LoVo (cell line): ENCODE measurements at regions not wholly inside any gene's neighbourhood (a gene's known extent, or its start where the extent isn't known, plus 50 kb on each side); places are given as distances from the start of the nearest gene placed in this dataset.
"Not testable (repeated sequence)": the region's sequence is repeated elsewhere in the genome, so short reads cannot be mapped to it uniquely, and the experiment has no call there.

Source experiments
- DNase-seq: peaks from one replicate; pipeline ENCODE4 v3.0.0-alpha.2; 2016; ENCODE audit warnings: low spot score

DNA sequence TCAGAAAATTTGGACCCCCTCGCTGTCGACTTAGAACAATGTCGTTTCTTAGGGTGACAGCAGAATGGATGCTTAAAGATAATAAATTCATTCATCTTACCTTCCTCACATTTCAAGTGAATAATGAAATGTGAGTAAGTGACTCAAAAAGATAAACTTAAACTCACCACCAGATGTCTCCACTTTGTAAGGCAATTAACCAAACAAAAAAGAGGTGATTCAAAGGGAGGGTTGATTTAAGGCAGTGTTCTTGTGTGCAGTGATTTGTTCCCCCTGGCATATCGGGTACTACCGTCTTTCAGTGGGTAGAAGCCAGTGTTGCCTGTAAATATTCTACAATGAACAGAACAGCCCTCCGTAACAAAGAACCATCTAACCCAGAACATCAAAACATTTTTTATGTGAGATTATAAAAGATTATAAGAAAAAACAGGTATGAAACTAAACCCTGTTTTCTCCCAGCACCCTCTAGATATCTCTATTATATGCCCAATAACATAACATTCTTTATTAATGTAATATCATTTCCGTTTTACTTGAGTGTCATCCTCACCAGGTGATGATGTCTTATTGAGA lies 589.7 kb downstream of the CBLN4 start:
- peak; percentile 34 for DNase-seq

DNA sequence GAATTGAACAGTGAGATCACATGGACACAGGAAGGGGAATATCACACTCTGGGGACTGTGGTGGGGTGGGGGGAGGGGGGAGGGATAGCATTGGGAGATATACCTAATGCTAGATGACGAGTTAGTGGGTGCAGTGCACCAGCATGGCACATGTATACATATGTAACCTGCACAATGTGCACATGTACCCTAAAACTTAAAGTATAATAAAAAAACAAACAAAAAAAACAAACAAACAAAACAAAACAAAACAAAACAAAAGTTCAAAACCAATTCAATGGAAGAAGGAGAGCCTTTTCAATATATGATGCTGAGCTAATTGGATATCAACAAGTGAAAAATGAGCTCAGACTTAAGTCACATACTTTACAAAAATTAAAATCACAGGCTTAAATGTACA lies 592.8 kb downstream of the CBLN4 start:
- DNase-seq, result not testable (repeated sequence)

DNA sequence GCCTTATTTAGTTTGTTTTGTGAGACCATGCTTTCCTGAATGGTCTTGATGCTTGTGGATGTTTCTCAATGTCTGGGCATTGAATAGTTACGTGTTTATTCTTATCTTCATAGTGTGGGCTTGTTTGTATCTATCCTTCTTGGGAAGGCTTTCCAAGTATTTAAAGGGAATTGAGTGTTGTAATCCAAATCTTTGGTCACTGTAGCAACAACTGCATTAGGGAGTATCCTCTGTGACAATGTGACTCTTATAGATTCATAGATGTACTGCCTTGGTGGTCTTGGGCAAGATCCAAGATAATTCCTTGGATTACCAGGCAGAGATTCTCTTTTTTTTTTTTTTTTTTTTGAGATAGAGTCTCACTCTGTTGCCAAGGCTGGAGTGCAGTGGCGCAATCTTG lies 598.4 kb downstream of the CBLN4 start:
- DNase-seq, result no peak

DNA sequence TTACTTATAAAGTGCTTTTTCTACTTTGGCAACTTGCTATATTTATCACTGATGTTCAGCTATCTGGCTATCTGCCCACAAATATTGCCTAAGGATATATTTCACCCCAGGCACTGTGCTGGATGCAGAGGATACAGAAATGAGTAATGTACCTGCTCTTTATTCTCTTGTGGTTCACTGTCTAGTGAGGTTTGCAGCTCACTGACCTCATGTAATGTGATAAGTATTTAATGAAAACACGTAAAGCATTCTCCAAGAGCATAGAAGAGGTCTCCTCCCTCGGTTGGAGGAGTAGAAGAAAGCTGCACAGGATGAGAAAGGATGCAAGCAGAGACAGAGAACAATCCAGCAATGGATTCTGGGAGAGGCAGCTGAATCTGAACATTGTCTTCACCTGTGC lies 610.7 kb downstream of the CBLN4 start:
- no peak for DNase-seq

DNA sequence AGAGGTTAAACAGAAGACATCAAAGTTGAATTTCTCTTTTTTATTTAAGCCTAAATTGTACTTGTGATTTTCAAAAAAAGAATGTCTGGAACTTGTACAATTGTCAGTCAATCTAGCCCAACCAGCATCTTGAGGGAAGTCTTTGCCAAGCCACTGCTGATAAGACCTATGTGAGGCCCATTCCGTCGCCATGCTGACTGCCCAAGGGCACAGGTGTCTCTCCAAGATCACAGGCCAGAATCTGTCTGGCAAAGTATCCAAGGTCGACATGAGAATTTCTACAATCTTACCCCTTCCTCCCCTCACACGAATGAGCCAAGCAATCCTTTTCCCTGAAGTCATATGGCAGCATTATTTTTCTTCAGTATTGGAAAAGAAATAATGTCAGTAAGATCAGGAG lies 614.5 kb downstream of the CBLN4 start:
- no peak for DNase-seq

DNA sequence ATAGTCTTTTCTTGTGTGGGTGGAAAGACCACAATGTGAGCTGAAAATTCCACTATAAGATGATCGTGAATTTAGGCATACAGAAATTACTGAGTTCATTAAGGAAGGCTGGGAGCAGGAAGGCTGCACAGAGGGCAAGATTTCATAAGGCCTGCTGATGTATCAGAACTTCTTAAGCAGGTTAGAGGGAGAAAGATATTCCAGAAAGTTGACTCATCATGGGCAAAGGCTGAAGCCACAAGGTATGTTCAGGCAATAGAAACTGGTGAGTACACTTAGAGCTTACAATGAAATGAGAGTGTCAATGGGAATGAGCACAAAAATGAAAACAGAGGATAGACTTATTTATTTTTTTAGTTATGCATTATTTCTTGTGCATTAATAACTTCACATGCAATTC lies 618.6 kb downstream of the CBLN4 start:
- DNase-seq, result no peak

DNA sequence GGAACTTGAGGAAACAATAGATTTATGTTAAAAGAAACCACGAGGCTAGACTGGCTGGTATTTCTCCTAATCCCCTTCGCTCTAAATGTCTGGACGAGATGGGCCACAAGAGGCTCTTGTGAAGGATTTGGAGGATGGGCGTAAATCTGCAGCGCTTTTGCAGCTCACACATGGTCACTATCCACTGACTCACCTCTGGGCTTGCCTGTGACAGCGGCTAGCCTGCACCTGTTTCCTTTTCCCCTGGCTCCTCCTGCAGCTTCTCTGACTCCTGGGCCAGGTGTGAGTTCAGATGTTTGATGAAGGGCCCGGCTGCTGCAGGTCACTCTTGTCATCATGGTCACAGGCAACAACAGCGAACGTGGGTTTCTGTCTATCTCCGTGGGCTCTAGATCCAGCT lies 629.4 kb downstream of the CBLN4 start:
- DNase-seq, result no peak

DNA sequence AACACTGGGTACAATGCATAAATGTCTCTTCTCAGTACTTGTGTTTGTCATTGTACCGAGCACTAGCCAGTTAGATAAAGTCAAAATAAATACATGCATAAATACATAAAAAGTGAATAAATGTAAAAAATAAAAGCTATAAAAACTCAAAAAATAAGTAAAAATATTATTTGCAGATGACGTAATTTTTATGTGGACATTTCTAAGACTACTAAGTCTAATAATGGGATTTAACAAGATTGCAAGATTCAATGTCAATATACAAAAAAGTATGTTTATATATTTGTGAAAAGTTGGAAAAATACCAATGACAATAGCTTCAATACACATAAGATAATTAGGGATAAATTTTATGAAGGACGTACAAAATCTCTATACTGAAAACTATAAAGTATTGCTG lies 639.6 kb downstream of the CBLN4 start:
- DNase-seq, result no peak

DNA sequence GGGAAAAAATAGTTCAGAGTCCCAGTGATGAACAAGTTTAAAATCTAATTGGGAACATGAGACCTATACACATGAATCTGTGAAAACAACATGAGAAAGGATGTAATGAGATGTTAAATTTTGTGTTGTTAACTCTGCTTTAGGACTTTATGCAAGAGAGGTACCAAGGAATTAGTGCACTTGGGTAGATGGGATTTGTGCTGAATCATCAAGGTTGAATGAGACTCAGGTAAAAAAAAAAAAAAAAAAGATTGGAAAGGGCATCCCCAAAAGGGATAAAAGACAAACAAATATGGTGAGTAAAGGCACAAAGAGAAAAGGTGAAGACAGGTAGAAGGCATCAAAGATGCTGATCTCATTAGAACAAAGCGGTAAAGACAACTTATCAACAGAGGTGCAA lies 644.4 kb downstream of the CBLN4 start:
- no peak for DNase-seq

DNA sequence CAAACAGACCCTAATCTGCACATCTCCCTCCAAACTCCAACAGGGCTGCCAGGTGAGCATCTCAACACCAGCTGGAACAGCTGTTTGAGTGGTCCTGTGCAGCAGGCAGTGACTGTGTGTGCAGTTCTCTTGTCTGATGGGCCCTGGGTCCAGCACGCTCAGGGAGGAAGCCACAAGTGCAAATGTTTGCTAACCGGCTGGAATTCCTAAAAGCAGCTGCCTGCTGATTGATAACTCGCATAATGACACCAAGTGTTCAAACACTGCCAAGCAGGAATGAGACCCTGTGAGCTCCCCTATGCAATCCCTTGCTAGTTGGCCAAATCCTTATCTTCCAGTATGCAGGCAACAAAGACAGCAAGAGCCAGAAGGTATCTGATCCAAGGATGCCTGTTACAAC lies 650.6 kb downstream of the CBLN4 start:
- no peak for DNase-seq

DNA sequence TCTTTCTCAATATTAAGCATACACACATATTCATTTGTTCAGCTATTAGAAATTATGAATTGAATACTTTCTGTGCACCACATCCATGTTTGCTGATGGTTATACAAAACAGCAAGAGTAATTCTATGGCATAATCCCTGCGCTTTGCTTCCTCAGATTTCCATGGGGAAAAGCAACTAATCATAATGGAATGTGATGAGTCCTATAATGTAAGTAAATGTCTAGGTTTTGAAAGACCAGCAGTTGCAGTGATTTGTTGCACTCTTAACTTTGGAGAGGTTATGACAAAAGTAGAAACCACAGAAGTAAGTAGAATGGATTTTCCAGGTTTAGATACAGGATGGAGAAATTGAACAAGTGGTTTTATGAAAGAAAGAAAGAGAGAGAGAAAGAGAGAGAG lies 652.1 kb downstream of the CBLN4 start:
- no peak for DNase-seq

DNA sequence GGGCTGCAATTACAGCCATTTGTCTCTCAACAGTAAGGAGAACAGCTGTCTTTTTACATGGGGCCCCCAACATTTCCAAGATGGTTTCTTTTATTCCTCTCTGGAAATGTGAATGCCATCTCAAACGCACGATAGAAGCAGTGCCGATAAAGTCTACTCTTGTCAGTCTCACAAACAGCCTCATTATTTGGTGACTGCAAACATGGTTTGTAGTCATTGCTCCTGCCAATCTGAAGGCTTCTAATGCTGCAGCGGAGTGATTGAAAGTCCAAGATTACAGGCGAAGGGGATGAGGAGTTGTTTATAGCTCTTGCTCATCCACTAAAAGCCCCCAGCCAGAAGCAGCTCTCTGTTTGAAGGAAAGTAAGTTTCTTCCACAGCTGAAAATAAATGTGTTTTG lies 657.1 kb downstream of the CBLN4 start:
- DNase-seq, result no peak

DNA sequence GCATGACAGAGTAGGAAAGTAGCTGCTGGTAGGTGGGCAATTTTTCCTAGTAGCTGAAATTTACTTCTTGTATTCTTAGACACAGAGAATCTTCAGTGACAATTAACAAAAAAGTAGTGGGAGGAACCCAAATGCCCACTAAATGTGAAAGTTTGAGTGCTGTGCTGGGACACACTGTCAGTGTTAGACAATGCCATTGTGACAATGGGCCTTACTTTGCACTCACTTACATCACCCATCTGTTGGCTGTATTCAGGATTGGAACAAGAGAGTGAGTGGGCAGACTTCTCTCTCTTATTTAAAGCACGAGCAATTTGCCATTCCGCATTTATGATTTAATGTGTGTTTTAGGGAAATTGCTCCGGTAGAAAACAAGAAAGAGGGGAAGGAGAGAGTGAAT lies 662.5 kb downstream of the CBLN4 start:
- DNase-seq, result no peak

DNA sequence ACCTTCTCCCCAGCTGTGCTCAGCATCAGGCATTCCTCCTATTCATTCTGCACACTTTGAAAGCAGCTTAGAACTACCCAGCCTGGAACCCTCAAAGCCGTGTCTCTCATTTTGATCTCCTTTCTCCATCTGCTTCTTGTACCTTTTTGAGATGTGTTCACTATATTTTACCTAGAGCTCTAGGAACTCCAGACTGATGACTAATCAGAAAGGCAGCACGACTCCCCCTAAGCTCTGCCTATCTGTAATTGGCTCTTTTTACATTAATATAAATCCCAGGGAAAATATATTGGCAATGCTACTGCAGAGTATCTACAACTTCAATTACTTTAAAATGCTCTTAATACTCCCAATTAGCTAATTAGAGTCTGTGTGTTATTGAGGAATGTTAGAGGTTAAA lies 671.5 kb downstream of the CBLN4 start:
- no peak for DNase-seq

DNA sequence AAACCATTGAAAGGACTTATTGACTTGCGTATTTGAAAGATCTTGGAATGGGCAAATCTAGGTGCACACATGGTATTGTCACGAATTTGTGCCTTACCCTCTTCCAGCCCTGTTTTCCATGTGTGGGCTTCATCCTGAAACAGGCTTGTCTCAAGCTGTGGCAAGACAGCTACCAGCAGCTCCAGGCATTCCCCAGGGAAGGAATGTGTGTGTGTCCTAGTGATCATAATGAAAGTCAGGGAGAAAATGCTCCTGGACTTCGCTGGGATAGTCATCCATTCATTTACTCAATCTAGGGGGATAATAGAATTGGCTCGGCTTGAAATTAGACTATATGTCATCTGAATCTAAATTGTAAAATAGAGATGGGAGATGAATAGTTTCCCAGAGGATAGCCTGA lies 676.2 kb downstream of the CBLN4 start:
- DNase-seq, result no peak

DNA sequence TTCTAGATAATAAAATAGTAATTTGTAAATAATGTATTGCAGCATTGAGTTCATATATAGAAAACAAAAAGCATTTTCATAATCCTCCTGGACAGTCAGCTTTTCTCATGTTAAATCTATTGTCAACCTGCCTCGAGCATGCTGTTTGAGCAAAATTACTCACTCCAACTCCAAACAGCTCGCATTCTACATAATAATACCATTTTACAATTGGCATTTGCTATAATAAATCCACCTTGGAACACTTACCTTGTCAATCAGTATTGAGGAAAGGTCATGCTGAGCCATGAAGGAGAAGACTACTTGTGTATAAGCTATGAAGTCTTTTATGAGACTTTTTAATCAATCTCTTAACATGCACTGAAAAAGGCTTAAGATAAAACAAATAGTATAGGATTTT lies 682.6 kb downstream of the CBLN4 start:
- DNase-seq, result no peak

DNA sequence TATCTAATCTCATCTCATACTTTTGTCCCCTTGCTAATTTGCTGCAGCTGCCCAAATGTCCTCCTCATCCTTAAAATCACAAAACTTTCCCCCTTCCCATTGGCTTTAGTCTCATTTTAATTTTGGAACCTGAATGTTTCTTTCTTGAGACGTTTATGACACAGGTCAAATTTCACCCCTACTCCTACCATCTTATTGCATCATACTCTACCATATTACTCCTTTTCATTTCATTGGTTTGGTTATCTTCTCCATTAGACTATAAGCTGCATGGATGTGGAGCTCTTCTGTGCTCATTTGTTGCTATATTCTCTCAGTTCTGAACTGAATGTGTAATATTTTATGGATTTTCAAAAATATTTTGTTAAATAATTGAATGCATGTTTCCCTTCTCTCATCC lies 688.6 kb downstream of the CBLN4 start:
- DNase-seq, result no peak

DNA sequence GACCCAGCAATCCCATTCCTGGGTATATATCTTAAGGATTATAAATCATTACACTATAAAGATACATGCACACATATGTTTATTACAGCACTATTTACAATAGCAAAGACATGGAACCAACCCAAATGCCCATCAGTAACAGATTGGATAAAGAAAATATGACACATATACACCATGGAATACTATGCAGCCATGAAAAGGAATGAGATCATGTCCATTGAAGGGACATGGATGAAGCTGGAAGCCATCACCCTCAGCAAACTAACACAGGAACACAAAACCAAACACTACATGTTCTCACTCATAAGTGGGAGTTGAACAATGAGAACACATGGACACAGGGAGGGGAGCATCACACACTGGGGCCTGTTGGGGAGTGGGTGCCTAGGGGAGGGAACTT lies 694.5 kb downstream of the CBLN4 start:
- DNase-seq, result not testable (repeated sequence)

DNA sequence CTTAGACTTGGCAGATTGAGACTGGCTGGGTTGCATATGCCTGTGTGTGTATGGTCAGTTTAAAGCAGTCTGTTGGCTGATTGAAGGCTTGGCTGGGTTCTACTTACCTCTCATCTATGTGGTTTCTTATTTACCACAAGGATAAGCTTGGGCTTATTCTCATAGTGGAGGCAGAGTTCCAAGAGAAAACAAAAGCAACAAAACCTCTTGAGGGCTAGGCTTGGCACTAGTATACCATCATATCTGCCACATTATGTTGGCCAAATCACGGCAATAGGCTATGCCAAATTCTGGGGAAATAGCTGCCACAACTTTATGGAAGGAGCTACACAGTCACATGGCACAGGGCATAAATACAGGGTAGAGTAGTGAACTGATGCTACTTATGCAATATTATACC lies 714.1 kb downstream of the CBLN4 start:
- no peak for DNase-seq

DNA sequence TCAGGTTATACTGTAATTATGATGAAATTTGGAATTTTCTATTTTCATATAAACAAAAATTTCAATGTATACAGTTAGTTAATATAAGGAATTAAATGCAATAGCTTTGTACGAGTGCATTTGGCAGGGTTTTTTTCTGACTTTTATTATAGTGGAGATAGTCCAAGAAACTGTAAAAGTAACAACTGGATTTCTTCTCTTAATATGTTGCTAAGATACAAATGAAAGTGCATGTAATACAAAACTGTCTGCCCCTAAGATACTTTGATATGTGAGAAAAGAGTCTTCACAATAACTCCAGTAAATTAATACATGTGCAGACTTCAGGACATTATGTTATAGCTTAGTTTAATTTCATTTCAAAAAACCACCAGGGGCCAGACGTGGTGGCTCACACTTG lies 721.4 kb downstream of the CBLN4 start:
- DNase-seq, result no peak

DNA sequence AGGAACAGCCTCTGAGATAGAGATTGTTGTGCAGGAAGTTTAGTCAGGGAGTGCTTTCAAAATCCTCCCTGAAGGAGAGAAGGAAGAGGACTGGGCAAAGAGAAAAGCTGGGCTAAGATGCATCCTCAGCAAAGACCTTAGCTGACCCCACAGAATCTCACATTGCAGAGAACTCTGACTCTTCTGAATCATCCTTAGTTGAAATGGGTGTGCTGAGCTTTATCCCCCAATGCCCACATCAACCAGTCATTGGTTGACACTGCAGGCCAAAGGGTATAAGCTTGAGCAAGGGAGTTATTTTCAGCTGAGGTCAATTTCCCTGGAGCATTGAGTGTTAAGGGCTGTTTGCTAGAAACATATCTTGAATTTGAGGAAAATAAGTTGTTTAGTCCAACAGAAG lies 732.2 kb downstream of the CBLN4 start:
- DNase-seq, result no peak

DNA sequence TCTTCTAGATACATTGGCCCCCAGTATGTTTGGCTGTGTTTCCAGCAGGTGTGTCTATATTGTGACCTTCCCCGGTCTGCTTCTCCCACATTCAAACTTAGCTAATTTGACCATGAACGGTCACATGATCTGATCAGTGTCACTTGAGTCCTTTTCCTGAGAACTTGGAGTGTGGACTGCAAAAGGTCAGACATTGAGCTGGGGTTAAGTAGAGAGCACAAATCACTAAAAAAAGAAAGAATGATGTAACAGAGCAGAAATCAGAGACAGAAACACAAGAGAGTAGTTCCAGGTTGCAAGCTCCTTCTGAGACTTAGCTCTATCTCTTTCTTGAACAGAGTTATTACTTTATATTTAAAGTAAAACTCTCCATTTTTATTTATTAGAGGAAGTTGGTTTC lies 733.9 kb downstream of the CBLN4 start:
- DNase-seq, result no peak

DNA sequence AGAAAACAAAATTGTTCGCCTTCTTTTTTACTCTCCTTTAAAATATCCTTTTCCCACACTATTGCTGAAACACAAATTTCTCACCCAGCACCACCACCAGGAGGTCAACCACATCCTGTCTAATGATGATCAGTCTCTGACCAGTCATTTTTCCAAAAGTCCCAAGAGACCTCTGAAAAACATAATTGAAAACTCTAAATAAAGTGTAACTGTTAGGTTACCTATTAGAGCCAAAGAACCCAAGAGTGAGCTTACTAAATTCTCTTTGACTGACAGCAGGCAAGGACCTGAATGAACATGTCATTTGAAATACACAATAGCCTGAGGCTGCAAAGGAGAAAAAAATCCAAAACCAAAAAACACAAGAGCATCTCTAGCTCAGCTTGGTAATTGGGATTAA lies 735.4 kb downstream of the CBLN4 start:
- no peak for DNase-seq

DNA sequence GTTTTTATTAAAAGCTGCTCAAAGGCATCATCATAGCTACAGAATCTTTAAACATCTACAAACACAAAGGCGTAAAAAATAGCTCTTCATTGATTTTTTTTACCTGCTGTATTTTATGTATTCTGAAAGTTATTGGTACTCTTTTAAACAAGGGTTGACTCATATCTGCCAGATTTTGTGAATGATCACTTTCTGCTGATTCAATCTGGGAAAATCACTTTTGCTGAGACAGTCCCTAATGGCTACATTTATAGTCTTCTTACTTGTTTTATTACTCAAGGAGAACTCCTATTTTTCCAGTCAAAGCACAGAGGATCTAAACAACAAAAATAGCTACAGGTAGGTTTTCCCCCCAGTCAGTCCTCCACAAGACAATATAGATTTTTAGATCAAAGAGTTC lies 739.0 kb downstream of the CBLN4 start:
- DNase-seq, result no peak

DNA sequence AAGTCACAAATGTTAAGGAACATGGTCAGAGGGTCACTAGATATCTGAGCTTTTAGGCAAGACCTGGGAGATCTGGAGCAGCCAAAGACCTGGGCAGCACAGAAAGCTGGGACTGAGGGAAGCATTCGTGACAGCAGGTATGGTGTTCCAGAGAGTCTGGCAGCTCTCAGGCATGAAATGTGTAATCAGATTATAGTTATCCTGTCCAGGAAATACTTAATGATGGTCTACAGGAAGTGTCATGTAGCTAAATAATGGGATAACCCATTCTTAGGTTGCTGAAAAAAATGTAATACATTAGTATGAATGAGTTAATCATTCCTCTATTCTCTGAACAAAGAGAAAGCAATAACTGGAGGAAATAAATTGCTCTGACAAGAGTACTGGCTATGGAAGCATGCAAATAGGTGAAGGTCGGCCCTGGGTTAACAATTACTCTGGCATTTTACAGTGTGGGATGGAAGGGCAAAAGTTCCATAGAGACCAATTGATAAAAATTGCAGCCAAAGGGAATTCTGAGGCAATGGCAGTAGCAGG lies 740.5 kb downstream of the CBLN4 start:
- no peak for DNase-seq
